GM19438 (cell line): ENCODE measurements at regions not wholly inside any gene's neighbourhood (a gene's known extent, or its start where the extent isn't known, plus 50 kb on each side); places are given as distances from the start of the nearest gene placed in this dataset.

Experiments
- ATAC-seq: cut with Tn5 transposase; IDR thresholded peaks from one replicate; pipeline ENCODE4 v1.9.1; 2021; ENCODE audit warnings: low read depth; ENCODE audit not compliant: unreplicated experiment

GRCh38 chr9:79968533-79968932, 396.8 kb downstream of the TLE4 start:
- ATAC-seq: no peak

DNA sequence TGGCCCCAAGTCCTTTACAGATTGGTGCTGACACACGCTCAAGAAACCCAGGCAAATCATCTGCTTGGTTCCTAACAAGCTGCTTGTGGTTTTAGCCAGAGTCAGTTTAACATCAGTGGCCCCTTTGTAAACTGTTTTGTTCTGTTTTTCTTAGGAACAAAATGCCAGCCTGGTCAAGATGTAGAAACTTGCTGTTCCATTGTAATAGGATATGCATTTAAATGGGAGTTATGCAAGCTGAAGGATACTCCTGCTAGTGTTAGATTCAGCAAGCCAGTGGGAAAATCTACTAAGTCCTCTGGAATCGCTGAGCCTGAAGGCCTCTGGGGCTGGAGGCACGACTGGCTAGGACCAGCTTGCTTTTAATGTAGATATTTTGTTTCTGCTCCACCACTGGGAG, 391.1 kb downstream of the TLE4 start:
- ATAC-seq: no peak

DNA sequence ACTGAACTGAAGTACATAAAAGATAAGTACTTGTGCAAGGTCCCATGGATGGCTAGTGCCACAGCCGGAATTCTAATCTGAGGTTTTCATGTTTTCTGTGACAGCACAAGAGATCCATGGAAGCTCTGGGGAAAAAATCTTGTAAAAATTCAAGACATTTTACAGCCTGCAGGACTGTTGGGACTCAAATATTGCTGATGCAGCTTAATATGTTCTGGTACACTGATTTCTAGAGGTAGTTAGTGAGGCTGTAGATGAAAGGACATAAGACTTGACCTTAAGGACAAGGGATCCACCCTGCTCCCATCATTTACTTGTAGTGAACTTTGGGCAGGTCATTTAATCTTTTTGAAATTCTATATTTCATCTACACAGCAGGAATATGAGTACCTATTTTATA, 390.4 kb downstream of the TLE4 start:
- ATAC-seq: no peak

DNA sequence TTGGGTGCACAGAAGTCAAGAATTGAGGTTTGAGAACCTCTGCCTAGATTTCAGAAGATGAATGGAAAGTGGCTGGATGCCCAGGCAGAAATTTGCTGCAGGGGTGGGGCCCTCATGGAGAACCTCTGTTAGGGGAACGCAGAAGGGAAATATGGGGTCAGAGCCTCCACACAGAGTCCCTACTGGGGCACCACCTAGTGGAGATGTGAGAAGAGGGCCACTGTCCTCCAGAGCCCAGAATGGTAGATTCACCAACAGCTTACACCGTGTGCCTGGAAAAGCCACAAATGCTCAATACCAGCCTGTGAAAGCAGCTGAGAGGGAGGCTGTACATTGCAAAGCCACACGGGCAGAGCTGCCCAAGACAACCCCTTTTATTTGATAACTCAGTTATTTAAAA, 383.5 kb downstream of the TLE4 start:
- ATAC-seq: no peak

DNA sequence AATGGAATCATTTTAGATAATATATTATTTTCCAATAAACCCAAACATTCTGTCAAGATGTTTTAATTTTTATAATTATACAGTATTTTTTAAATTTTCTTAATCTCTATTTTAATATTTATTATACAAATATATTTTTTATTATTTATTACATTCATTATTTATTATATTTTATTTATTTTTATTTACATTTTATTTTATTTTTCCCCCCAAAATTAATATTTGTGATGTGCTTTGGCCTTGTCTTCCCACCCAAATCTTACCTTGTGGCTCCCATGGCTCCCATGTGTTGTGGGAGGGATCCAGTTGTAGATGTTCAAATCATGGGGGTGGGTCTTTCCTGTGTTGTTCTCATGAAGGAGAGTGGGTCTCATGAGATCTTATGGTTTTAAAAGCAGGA, 382.1 kb downstream of the TLE4 start:
- ATAC-seq: no peak

DNA sequence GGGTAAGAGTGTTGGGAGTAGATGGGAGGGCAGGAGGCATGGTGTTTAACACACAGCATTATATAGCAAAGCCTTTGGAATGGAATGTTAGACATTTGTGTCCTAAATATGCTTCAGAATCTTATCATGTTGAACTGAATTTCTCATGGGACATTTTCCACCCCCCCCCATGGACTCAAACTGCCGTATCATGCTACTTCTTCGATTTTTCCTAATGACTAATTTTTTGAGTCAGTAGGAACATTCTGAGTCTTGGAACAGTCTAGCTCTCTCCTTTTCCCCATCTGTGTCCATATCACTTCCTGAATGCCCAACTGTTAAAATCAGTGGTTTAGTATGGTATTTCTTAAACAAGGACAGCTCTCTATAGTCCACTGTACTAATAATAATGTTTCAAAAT, 380.6 kb downstream of the TLE4 start:
- no peak for ATAC-seq

DNA sequence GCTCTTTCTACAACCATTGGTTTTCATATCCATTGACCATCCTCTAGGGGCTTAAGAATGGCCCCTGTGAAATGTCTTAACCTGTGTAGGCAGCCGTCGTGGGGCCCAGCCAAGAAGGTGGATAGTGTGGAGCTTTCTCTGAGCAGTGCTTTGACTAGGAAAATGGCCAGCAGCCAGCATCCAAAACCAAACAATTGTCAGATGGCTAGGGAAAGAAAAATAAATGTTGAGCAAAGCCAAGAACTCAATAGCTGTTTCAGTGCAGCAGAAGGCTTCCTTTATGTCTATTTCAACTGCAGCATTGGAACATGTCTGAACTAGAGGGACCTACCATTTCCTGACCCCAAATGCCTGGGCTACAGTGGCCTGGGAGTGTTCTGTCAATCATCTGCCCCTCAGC, 374.9 kb downstream of the TLE4 start:
- ATAC-seq: no peak

GRCh38 chr9:79945495-79945894, 373.7 kb downstream of the TLE4 start:
- no peak for ATAC-seq

GRCh38 chr9:79945016-79945415, 373.3 kb downstream of the TLE4 start:
- no peak for ATAC-seq

DNA sequence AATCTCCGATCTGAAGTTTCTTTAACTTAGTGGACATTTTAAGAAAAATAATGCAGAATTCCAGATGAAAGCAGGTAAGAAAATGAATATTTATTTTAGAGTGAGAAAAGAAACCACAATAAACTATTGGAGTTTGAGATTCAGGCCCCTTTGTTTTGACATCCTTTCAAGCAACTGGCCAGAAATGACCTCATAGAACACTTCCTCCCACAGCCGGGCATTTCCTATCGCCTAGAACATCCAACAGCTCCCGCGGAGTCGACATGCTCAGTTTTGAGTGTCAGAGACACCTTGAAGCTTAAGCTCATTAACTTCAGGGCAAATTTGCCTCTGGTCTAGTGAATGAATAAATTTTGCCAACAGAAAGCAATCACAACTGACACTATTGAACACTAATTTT, 369.2 kb downstream of the TLE4 start:
- ATAC-seq: no peak

GRCh38 chr9:79939819-79940218, 368.1 kb downstream of the TLE4 start:
- no peak for ATAC-seq

DNA sequence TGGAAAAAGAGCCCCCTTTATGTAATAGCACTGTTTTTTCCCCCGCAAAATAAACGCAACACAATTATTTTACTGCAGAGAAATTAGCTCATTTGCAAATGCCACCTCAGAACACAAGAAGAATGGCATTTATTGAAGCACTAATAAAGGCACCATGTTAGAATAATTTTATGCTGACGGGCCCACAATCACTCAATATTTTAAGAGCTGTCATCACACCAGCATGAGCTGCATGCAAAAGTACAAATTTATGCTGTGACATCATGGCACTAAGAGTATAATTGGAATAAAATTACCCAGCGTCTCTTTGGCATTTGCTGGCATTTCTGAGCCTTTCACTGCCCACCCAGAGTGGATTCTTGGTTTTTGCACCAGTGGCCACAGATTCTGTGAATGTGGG, 364.6 kb downstream of the TLE4 start:
- ATAC-seq: no peak

- no peak for ATAC-seq
These were observed 357.5 kb downstream of the TLE4 start for GRCh38 chr9:79929285-79929684.

GRCh38 chr9:79928661-79929223, 357.0 kb downstream of the TLE4 start:
- no peak for ATAC-seq

DNA sequence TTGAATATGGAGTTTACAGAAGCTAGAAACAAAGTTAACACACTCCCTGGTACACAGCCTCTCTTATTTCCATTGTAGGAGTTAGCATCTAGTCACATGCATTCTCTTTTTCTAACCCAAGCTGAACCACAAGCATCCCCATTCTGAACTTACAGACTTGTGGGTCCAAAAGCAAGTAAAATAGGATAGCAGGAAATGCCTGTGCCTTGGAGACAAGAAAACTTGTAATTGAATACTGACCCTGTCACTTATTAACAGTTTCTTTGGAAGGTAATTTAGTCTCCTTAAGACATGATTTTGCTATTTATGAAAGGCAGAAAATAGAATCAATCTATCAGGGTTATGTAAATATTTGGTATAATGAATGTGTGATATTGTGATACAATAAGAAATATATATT, 353.6 kb downstream of the TLE4 start:
- no peak for ATAC-seq

DNA sequence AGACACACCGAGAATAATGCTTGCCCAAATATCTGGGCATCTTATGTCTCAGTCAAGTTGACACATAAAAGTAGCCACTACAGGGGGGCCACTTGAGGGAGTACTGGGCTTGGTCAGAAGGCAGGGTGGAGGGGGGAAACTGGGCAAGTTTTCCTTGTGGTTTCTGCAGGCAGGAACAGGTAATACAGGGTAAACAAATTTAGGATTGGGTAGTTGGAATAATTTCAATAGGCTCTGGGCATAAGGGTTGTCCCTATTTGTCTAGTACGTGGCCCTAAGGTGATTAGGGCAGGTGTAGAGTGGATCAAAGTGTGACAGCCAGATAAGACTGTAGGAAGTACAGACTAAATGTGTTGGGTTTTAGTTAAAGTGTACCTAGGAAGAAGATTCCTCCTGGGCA, 353.1 kb downstream of the TLE4 start:
- ATAC-seq: no peak

GRCh38 chr9:79917421-79917820, 345.7 kb downstream of the TLE4 start:
- no peak for ATAC-seq

DNA sequence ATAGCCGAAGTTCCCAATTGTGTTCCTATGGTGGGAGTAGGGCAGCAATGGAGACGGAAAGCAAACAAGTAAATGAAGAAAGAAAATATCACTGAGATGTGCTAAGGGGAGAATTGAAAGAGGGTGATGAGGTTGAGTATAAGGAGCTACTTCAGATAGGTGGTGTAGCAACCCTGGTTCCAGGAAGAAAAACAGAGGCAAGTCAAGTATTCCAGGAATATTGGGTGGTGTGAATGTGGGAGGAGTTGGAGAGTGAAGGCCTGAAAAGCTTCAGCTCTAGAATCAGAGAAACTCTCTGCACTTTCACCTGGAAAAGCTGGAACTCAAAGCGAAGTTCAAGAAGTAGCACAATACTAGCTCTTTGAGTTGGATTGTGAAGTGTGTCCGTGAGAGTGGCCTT, 342.1 kb downstream of the TLE4 start:
- ATAC-seq: no peak

- ATAC-seq: no peak
These were observed 340.7 kb downstream of the TLE4 start for GRCh38 chr9:79912318-79913070.

GRCh38 chr9:79911724-79912123, 340.0 kb downstream of the TLE4 start:
- ATAC-seq: no peak

DNA sequence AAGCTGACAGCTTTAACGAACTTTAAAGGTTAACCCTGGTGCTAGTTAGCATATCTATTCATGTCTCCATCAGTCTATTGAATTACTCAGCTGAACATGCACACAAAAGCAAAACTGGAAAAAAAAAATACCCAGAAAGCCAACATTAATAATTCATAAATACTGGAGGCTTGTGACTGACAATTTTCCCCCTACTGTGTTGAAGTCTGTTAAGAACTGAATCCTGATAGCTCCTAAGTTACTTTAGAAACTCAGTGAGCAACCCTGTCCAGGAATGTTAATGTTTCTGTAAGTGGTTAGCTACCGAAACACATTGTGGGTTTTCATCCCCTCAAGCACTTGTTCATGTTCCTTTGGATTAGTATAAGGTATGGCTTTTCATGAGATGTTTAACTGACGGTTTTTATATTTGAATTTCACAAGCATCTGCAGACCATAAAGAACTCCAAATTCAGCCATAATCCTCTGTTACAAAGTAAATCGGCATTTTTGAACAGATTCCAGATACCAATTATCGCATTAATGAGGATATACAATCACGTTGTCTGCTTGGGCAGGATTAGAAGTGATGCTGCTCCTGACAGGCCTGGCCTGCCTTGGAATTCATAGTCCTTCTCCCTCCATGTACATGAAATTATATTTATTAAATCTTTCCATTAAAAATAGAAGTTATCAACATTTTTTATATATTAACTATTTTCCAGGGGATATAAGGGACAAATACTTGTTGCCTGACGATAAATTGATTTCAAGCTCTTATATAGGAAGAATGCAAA, 331.2 kb downstream of the TLE4 start:
- no peak for ATAC-seq

- ATAC-seq: no peak
These were observed 329.0 kb downstream of the TLE4 start for GRCh38 chr9:79900754-79901153.
